Mucosa of rectum (tissue), 2 donors: ENCODE measurements at regions not wholly inside any gene's neighbourhood (a gene's known extent, or its start where the extent isn't known, plus 50 kb on each side); places are given as distances from the start of the nearest gene placed in this dataset.

Experiments
- H3K27ac ChIP-seq, 2 donors: one replicate each; pipeline ENCODE4 v1.7.0; 2013; ENCODE audit warnings: inconsistent platforms in 2 of 2, low read depth in 2 of 2, low read length in 2 of 2
- H3K27me3 ChIP-seq, 2 donors: one replicate each; pipeline ENCODE4 v1.7.0; 2013; ENCODE audit warnings: low read length in 2 of 2; ENCODE audit not compliant: control insufficient read depth in 2 of 2, insufficient read depth in 2 of 2
- H3K36me3 ChIP-seq, 2 donors: one replicate each; pipeline ENCODE4 v1.7.0; 2013; ENCODE audit warnings: low read length in 2 of 2; ENCODE audit not compliant: control insufficient read depth in 2 of 2, insufficient read depth in 2 of 2
- H3K4me1 ChIP-seq, 2 donors: one replicate each; pipeline ENCODE4 v1.7.0; 2013; ENCODE audit warnings: low read length in 2 of 2, mild to moderate bottlenecking in 1 of 2; ENCODE audit not compliant: control insufficient read depth in 2 of 2, insufficient read depth in 2 of 2
- H3K4me3 ChIP-seq, 2 donors: one replicate each; pipeline ENCODE4 v1.7.0; 2013; ENCODE audit warnings: low read length in 2 of 2
- H3K9ac ChIP-seq, 2 donors: one replicate each; pipeline ENCODE4 v1.7.0; 2013; ENCODE audit warnings: low read length in 2 of 2, low read depth in 1 of 2, mild to moderate bottlenecking in 1 of 2
- H3K9me3 ChIP-seq, 2 donors: one replicate each; pipeline ENCODE4 v1.7.0; 2013; ENCODE audit warnings: low read length in 2 of 2; ENCODE audit not compliant: control insufficient read depth in 2 of 2
- donor health status: healthy.
- donor health status: Normal muscosa, but diverticular disease.

DNA sequence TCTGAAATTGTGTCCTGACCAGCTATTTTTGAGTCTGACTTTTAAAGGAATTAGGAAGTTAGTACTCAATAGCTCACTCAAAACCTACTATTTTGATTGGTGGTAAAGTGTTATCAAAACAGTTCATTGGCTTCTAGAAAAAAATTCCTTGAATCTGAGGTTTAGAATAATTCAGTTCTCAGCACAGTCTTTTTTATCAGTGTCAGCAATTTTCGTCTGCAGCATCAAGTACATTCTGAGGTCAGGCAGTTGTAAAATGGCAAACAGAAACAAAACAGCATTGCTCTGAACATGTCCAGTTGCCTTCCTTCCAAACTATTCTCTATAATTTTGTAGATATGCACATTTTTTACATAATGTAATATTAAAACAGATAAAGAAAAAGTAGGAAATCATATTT lies 1644.1 kb downstream of the SLITRK5 start:
- Histone ChIP-seq H3K36me3 (no peaks in the 10 kb centered on the region), H3K9me3 (no peaks in the 10 kb centered on the region), H3K27me3 (no peaks in the 10 kb centered on the region), H3K4me3 (no peak overlapping the region), H3K9ac (no peak overlapping the region), H3K4me1 (no peaks in the 10 kb centered on the region), H3K27ac (no peak overlapping the region)

DNA sequence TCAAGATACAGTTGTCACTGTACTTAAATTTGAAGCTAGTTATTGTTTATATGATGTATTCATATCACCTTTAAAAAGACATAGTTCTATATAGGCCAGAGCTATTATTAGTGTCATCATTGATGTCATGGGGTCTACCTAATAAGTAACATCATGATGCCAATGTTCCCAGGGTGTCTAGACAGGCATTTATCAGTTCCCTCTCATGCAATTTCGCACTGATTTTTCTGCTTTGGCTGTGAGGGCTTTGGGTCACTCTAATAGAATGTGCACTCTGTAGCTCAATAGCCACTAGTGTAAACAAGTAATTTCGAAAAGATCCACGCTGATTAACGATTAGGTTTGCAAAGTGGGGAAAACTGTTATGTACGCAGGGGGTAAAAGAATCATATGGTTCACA lies 1651.3 kb downstream of the SLITRK5 start:
- Histone ChIP-seq H3K4me1 (no peaks in the 10 kb centered on the region), H3K4me3 (no peak overlapping the region), H3K27me3 (no peaks in the 10 kb centered on the region), H3K27ac (no peak overlapping the region), H3K9ac (no peak overlapping the region), H3K9me3 (no peaks in the 10 kb centered on the region), H3K36me3 (no peaks in the 10 kb centered on the region)

DNA sequence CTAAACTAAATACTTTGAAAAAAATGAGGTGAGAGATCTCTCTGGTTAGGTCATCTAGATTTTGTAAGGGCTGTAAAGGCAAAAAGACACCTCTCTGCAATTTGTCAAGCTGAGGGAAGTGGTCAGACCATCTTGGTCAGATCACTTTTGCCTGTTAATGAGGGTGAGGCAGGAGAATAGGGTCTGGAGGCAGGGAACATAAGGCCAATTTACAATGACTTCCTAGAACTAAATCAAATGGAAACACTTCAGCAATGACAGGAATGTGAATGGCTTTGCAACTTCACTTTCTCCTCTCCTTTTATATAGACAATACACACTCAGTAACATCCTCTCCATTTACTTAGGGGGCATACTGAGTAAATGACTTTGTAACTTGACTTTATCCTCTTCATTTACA lies 1653.4 kb downstream of the SLITRK5 start:
- H3K36me3 ChIP-seq = no peaks in the 10 kb centered on the region
- no peaks in the 10 kb centered on the region for H3K27me3 ChIP-seq
- H3K4me1 ChIP-seq = no peaks in the 10 kb centered on the region
- H3K27ac ChIP-seq = no peak overlapping the region
- no peak overlapping the region for H3K4me3 ChIP-seq
- no peaks in the 10 kb centered on the region for H3K9me3 ChIP-seq
- H3K9ac ChIP-seq = no peak overlapping the region

DNA sequence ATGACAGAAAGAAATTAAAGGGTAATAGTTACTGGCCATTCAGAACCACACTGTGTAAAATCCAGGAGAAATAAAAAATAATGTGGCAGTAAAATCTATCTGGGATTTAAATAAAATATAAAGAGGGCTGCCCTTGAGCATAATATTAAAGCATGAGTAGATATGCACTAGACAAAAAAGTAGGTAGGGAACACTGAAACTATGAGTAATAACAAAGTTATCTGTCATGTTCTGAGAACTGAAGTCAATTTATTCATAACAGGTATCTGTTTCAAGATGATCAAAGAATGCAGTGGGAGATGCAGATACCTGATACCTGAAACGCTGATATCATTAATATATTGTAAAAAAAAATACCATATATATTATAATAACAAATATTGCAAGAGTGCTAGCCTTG lies 1672.0 kb downstream of the SLITRK5 start:
- Histone ChIP-seq H3K9me3 (no peaks in the 10 kb centered on the region), H3K9ac (no peak overlapping the region), H3K4me1 (no peaks in the 10 kb centered on the region)

DNA sequence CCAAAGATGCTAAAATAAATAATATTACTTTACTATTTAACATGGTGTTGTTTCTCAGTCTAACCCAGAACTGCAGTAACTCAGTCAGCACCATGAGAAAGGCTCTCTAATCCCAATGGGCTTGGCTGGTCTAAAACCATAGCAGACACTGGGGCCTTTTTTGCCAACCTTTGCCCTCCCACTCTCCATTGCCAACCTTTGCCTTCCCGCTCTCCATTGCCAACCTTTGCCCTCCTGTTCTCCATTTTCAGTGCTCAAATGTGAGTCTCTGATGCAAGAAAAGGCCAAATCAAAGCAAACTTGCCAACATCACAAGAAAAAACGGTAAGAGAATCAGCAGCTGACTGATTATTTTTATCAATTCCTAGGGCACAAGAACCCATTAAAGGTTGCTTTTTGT lies 1681.2 kb downstream of the SLITRK5 start:
- Histone ChIP-seq H3K4me1 (no peaks in the 10 kb centered on the region), H3K27me3 (no peaks in the 10 kb centered on the region), H3K27ac (no peak overlapping the region), H3K9me3 (no peaks in the 10 kb centered on the region), H3K36me3 (no peaks in the 10 kb centered on the region), H3K4me3 (no peak overlapping the region), H3K9ac (no peak overlapping the region)

More for the DNA sequence above, 1672.0 kb downstream of the SLITRK5 start:
- H3K36me3 ChIP-seq = no peaks in the 10 kb centered on the region
- no peaks in the 10 kb centered on the region for H3K27me3 ChIP-seq
- H3K4me3 ChIP-seq = no peak overlapping the region
- no peak overlapping the region for H3K27ac ChIP-seq

DNA sequence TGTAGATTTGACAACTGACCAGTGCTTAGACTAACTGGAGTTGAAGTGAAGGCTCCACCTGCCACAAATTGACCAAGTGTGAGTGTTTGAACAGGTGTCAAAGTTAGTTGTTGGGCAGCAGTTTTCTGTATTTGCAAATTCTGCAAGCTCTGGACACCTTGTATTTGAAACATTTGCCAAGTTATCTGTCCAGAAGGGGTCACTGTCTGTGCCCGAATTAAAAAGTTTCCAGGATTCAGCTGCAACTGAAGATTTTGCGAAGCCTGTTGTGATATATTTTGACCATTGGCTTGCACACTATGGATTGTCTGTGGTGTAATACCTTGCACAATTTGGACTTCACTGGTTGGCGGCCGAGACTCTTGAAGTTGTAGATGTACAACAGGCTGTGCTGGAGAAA lies 1690.7 kb downstream of the SLITRK5 start:
- Histone ChIP-seq H3K9me3 (no peaks in the 10 kb centered on the region), H3K4me1 (no peaks in the 10 kb centered on the region), H3K36me3 (no peaks in the 10 kb centered on the region), H3K27me3 (no peaks in the 10 kb centered on the region), H3K27ac (no peak overlapping the region), H3K9ac (no peak overlapping the region), H3K4me3 (no peak overlapping the region)

DNA sequence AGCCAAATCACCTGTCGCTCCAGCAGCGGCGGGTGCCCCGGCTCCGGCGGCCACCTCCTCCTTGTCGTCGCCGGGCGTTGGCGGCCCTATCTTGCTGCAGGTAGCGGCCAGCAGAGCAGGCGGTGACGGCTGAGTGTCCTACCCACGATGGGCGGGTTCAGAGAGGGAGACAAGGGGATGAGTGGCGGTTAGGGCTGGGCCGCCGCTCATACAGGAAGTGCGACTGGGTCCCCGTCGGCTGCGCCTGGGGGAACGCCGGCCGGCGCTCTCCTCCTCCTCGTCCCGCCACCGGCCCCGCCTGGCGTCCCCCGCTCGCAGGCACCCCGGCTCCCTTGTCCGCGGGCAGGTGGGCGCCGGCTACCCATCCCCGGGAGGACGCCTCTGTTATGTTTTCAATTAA lies 1692.0 kb downstream of the SLITRK5 start:
- Histone ChIP-seq H3K27me3 (no peaks in the 10 kb centered on the region), H3K36me3 (no peaks in the 10 kb centered on the region), H3K9me3 (no peaks in the 10 kb centered on the region), H3K27ac (no peak overlapping the region), H3K9ac (no peak overlapping the region), H3K4me1 (no peaks in the 10 kb centered on the region), H3K4me3 (no peak overlapping the region)

DNA sequence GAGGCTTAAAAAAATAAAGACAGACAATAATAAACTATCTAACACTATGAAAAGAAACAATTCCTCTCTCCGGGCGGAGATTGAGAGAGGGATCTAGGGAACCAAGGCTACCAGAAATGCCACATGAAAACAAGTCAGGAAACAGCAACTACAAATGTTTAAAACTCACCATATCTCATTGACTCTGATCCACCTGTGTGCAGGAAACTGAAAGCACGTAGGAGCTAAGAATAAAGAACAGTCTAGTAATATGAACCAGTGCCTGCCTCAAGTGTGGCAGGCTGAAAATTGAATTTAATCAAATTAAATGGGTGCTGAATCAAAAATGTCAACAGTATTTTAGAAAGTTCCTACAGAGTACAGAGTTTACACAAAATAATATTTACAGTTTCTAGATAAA lies 1701.0 kb downstream of the SLITRK5 start:
- H3K36me3 ChIP-seq = no peaks in the 10 kb centered on the region
- no peaks in the 10 kb centered on the region for H3K4me1 ChIP-seq
- no peak overlapping the region for H3K9ac ChIP-seq
- no peak overlapping the region for H3K4me3 ChIP-seq
- H3K27ac ChIP-seq = no peak overlapping the region
- H3K9me3 ChIP-seq = no peaks in the 10 kb centered on the region
- no peaks in the 10 kb centered on the region for H3K27me3 ChIP-seq

DNA sequence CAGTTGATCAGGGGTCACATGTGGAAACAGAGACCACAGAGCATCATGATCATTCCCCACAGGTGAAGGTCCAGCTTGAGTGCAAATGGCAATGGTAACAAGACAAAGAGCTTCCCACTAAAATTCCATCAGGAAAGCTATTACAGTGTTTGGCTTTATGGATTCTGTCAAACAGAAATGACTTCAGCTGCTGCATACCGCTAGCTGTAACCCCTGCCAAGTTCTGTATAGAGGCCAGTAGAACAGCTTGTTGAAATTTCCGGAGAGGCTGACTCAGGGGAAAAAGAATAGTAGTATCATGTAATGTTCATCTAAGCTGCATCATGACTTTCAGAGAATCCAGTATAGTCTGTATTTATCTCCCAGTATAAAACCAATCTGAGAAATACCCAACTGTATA lies 1704.7 kb downstream of the SLITRK5 start:
- H3K9me3 ChIP-seq = no peaks in the 10 kb centered on the region
- no peaks in the 10 kb centered on the region for H3K36me3 ChIP-seq
- no peak overlapping the region for H3K9ac ChIP-seq
- H3K27ac ChIP-seq = no peak overlapping the region
- H3K4me3 ChIP-seq = no peak overlapping the region
- no peaks in the 10 kb centered on the region for H3K27me3 ChIP-seq
- no peaks in the 10 kb centered on the region for H3K4me1 ChIP-seq

DNA sequence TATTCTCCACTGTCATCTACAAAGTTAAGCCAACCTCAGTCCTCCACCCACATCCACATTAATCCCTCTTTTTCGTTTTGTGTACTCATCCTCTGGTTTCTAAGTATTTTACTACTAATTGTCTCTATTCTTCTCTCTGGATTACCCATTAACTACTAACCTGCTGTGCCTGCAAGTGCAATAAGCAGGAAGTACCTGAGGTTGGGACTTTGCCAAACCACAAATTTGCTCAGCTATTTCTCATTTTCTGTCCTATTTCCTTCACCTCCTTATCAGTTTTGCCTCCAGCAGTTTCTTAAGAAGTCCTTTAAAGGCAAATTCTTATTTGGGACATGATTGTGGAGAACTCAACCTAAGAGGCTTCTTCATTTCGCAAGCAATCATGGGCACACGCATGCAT lies 1708.9 kb downstream of the SLITRK5 start:
- Histone ChIP-seq H3K9me3 (no peaks in the 10 kb centered on the region), H3K4me3 (no peak overlapping the region), H3K9ac (no peak overlapping the region), H3K4me1 (no peaks in the 10 kb centered on the region), H3K27ac (no peak overlapping the region), H3K27me3 (no peaks in the 10 kb centered on the region), H3K36me3 (no peaks in the 10 kb centered on the region)

DNA sequence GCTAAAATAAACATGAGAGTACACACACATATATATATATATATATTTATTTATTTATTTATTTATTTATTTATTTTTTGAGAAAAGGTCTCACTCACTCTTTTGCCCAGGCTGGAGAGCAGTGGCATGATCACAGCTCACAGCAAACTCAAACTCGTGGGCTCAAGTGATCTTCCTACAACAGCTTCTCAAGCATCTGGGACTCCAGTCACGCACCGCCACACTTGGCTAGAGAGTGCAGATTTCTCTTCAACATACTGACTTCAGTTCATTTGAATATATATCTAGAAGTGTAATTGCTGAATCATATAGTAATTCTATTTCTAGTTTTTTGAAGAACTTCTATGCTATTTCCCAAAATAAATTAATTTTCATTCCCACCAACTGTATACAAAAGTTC lies 1711.8 kb downstream of the SLITRK5 start:
- H3K27ac ChIP-seq = no peak overlapping the region
- no peak overlapping the region for H3K9ac ChIP-seq
- no peaks in the 10 kb centered on the region for H3K4me1 ChIP-seq
- H3K9me3 ChIP-seq = no peaks in the 10 kb centered on the region
- no peaks in the 10 kb centered on the region for H3K27me3 ChIP-seq
- no peak overlapping the region for H3K4me3 ChIP-seq
- no peaks in the 10 kb centered on the region for H3K36me3 ChIP-seq
